ENCODE measurements at regions not wholly inside any gene's neighbourhood (a gene's known extent, or its start where the extent isn't known, plus 50 kb on each side); places are given as distances from the start of the nearest gene placed in this dataset.

DNA sequence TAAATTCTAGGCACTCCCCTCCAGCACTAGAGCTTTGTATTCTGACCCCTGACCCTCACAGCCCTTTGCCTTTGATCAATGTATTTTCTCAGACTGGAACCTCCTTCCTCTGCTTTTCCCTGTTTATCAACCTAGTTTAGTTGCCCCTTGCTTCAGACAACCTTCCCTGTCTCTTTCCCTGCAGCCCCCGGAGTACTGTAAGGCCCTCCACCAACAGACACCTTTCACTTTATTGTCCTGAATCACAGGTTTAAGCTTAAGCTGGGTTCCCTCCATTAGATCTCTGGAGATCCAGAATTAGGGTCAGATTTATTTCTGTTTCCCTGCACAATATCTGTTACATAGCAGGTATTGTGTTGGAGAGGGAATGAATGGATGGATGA is 140.2 kb downstream of the DDX1 start:
- TF ChIP-seq ZNF232 (CRISPR knock-in tag; IDR thresholded peaks at IDR 0.05) = no peak
- TF ChIP-seq SP1 (CRISPR knock-in tag; conservative IDR thresholded peaks at IDR 0.05) = no peak
- TF ChIP-seq, protein P1, sequence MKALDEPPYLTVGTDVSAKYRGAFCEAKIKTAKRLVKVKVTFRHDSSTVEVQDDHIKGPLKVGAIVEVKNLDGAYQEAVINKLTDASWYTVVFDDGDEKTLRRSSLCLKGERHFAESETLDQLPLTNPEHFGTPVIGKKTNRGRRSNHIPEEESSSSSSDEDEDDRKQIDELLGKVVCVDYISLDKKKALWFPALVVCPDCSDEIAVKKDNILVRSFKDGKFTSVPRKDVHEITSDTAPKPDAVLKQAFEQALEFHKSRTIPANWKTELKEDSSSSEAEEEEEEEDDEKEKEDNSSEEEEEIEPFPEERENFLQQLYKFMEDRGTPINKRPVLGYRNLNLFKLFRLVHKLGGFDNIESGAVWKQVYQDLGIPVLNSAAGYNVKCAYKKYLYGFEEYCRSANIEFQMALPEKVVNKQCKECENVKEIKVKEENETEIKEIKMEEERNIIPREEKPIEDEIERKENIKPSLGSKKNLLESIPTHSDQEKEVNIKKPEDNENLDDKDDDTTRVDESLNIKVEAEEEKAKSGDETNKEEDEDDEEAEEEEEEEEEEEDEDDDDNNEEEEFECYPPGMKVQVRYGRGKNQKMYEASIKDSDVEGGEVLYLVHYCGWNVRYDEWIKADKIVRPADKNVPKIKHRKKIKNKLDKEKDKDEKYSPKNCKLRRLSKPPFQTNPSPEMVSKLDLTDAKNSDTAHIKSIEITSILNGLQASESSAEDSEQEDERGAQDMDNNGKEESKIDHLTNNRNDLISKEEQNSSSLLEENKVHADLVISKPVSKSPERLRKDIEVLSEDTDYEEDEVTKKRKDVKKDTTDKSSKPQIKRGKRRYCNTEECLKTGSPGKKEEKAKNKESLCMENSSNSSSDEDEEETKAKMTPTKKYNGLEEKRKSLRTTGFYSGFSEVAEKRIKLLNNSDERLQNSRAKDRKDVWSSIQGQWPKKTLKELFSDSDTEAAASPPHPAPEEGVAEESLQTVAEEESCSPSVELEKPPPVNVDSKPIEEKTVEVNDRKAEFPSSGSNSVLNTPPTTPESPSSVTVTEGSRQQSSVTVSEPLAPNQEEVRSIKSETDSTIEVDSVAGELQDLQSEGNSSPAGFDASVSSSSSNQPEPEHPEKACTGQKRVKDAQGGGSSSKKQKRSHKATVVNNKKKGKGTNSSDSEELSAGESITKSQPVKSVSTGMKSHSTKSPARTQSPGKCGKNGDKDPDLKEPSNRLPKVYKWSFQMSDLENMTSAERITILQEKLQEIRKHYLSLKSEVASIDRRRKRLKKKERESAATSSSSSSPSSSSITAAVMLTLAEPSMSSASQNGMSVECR (CRISPR knock-in tag; IDR thresholded peaks at IDR 0.05; ENCODE audit: borderline replicate concordance) = no peak
- TF ChIP-seq, protein P2, sequence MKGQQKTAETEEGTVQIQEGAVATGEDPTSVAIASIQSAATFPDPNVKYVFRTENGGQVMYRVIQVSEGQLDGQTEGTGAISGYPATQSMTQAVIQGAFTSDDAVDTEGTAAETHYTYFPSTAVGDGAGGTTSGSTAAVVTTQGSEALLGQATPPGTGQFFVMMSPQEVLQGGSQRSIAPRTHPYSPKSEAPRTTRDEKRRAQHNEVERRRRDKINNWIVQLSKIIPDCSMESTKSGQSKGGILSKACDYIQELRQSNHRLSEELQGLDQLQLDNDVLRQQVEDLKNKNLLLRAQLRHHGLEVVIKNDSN (CRISPR knock-in tag; IDR thresholded peaks at IDR 0.05) = no peak
